Effector CD8-positive, alpha-beta T cell (primary cell): ENCODE measurements at regions not wholly inside any gene's neighbourhood (a gene's known extent, or its start where the extent isn't known, plus 50 kb on each side); places are given as distances from the start of the nearest gene placed in this dataset.
"Not testable (repeated sequence)": the region's sequence is repeated elsewhere in the genome, so short reads cannot be mapped to it uniquely, and the experiment has no call there.

Source experiments
- DNase-seq: peaks from one replicate; lab custom pipeline; 2025; lab: John Stamatoyannopoulos, UW

- no peak for DNase-seq
Observed at GRCh38 chr2:109049022-109049421, 60.0 kb upstream of the EDAR start.

DNA sequence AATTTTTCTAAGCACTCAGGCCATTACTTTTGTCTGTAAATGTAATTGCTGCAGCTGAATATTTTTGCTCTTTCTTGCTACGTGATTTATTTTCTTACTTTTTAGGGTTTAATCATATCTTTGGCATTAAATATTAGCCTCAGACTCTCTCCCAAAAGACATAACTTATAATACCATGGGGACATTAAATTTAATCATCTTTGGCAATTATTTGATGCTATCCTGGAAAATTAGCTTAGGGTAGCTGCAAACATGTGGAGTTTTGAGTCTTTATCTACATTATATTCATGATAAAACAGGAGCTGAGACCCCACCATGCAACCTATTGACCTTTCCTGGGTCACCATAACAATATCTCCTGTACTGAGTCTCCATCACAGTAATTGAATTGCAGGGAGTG lies 59.1 kb upstream of the EDAR start:
- no peak for DNase-seq

- not testable (repeated sequence) for DNase-seq
Observed at GRCh38 chr2:109047569-109047968, 58.5 kb upstream of the EDAR start.

DNA sequence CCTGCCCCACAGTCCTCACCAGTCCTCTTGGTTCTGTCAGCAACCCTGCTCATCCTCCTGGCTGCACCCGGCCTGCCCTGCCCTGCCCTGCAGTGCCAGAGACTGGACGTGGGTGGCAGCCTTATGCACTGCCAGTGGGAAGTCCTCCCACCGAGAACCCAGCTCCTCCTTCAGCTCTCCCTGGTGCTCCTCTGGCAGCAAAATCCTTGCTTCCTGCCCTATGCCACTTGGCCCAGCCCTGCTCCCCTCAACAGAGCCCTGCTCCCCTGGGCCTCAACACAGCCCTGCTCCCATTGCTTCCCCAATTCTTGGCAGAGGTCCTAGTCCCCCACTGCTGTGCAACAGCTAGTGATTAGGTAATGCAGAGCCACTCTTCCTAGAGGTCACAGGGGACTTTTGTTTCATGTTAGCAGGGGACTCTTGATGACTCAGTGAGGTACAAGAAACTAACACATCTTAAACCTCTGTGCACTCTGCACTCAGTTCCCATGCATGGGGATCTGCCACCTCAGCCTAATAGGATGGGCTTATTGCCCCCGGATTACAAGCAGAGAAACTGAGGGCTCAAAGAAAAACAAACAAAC lies 58.0 kb upstream of the EDAR start:
- no peak for DNase-seq

DNA sequence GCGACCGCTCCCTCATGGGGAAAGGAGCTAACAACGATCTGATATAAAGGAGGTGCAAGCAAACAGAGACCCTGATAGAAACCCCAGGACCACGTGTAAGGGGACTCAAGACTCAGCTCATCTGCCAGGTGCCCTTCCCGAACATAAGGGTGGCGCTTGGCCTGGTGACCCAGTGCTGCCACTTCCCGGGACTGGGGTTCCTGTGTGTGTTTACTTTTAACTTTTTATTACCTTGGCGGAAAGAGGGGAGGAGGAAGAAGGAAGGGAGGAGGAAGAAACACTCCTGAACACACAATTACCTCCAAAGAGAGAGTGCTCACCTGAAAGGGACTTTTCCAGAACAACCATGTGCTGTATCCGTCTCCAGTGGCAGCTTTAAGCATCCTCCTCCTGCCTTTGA lies 56.5 kb upstream of the EDAR start:
- no peak for DNase-seq

GRCh38 chr2:109038992-109039391 lies 50.0 kb upstream of the EDAR start:
- no peak for DNase-seq
